Activated naive CD4-positive, alpha-beta T cell treated with Interleukin-2 at 50 U/mL for 16 hours (primary cell): ENCODE measurements at regions not wholly inside any gene's neighbourhood (a gene's known extent, or its start where the extent isn't known, plus 50 kb on each side); places are given as distances from the start of the nearest gene placed in this dataset.
A peak's percentile ranks its signal among the peaks of the same experiment; 100 is the strongest.

ENCODE experiments used
- DNase-seq: peaks from one replicate; pipeline ENCODE4 v3.0.0-alpha.2; 2020

- DNase-seq: no peak
Measured at GRCh38 chr1:189847613-189848012, 630.1 kb downstream of the BRINP3 start.

GRCh38 chr1:189851806-189852367 lies 625.8 kb downstream of the BRINP3 start:
- DNase-seq: no peak

- DNase-seq: peak; percentile 3
Measured at GRCh38 chr1:189859385-189859977, 618.2 kb downstream of the BRINP3 start.

GRCh38 chr1:189866606-189867005 lies 611.1 kb downstream of the BRINP3 start:
- no peak for DNase-seq

GRCh38 chr1:189868021-189868420 lies 609.6 kb downstream of the BRINP3 start:
- no peak for DNase-seq

- DNase-seq: no peak
Measured at GRCh38 chr1:189874715-189875435, 602.8 kb downstream of the BRINP3 start.

- no peak for DNase-seq
Measured at GRCh38 chr1:189880135-189880534, 597.5 kb downstream of the BRINP3 start.

GRCh38 chr1:189899686-189900425 lies 577.8 kb downstream of the BRINP3 start:
- DNase-seq: no peak

- DNase-seq: no peak
Measured at GRCh38 chr1:189904509-189904908, 573.2 kb downstream of the BRINP3 start.

- no peak for DNase-seq
Measured at GRCh38 chr1:189908113-189908512, 569.6 kb downstream of the BRINP3 start.

GRCh38 chr1:189921613-189922012 lies 556.1 kb downstream of the BRINP3 start:
- DNase-seq: no peak

- DNase-seq: no peak
Measured at GRCh38 chr1:189927641-189928040, 550.0 kb downstream of the BRINP3 start.

GRCh38 chr1:189929501-189930099 lies 548.1 kb downstream of the BRINP3 start:
- DNase-seq: no peak

- no peak for DNase-seq
Measured at GRCh38 chr1:189936861-189937260, 540.8 kb downstream of the BRINP3 start.

- no peak for DNase-seq
Measured at GRCh38 chr1:189939967-189940366, 537.7 kb downstream of the BRINP3 start.

GRCh38 chr1:189941922-189942321 lies 535.7 kb downstream of the BRINP3 start:
- no peak for DNase-seq

GRCh38 chr1:189958756-189959155 lies 518.9 kb downstream of the BRINP3 start:
- no peak for DNase-seq

- DNase-seq: no peak
Measured at GRCh38 chr1:189960769-189961168, 516.9 kb downstream of the BRINP3 start.

- DNase-seq: no peak
Measured at GRCh38 chr1:189962181-189962580, 515.5 kb downstream of the BRINP3 start.

- no peak for DNase-seq
Measured at GRCh38 chr1:189970331-189971230, 507.1 kb downstream of the BRINP3 start.

- DNase-seq: no peak
Measured at GRCh38 chr1:189971656-189972055, 506.0 kb downstream of the BRINP3 start.

- no peak for DNase-seq
Measured at GRCh38 chr1:189977184-189977583, 500.5 kb downstream of the BRINP3 start.
